C1 segment of cervical spinal cord (tissue), 14 donors: ENCODE measurements at regions not wholly inside any gene's neighbourhood (a gene's known extent, or its start where the extent isn't known, plus 50 kb on each side); places are given as distances from the start of the nearest gene placed in this dataset.

Experiments
- DNase-seq, 14 donors: peaks; one replicate each; lab custom pipeline; 2025; lab: John Stamatoyannopoulos, UW

DNA sequence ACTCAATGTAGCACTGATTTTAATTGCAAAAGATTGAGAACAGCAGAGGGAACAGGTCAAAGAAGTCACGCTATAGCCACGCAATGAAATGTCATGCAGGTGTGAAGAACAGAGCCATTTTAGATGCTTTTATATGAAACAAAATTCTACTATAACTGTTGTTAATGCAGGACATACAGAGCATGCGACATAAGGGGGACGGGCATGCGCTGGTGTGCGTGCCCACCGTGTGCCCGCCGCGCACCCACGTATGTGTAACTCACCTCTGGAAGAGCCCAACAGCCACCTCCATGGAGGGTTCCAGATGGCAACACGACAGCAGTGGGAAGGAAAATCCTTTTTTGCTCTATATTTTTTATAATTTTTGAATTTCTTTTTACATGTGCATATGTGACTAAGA lies 410.0 kb upstream of the RNF32 start:
- no peak for DNase-seq

DNA sequence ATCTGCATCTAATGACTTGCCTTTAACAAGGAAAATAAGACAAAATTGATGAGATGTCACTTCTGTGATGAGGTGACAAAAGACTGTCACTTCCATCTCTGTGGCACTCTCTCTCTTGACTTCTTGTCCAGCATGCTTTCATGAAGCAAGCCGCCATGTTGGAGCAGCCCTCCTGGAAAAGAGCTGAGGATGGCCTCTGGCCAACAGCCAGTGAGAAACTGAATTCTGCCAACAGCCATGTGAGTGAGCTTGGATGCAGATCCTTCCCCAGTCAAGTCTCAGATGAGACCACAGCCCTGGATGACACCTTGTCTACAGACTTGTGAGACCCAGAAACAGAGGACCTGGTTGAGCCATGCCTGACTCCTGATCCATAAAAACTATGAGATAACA lies 412.6 kb upstream of the SHH start:
- DNase-seq, result no peak

DNA sequence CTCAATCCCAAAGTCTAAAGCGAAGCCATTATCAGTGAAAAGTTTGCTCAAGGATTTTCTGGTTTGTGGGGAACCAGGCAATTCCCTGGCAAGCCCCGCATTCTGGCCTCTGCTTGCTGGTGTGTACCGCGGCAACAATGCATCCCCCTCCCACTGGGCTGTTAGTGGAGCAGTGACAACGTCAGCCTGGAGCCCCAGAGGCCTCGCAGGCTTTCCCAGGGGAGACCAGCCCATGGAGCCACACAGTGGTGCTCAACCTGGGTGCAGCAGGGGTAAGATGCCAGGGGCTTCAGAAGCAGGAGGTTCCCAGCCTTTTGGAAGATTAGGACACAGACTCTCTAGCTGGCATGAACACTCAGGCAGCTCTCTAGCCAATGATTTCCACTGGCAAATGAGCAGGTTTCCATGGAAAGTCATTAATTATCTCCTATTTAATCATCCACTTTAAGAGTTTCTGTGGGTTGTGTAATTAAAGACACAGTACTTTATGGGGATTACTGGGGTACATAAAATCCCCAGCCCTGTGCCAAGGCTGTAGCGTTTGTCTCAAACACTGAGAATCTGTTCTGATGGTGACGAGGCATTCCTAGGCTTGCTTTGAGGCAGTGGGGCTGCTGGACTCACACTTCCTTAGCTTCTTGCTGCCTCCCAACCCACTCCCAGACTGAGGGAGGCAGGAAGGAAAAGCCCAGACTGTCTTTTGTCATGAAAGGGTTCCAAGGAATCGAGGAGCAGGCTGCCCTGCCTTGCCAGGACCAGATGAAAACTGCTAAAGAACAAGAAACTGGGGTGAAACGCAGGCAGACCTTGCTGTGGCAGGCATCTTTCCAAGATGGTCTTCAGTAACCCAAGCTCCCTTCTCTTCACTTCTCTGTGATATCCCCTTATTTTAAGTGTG lies 411.9 kb upstream of the SHH start:
- DNase-seq, result peak in 3 of 14 donors; percentile 2 to 15 (median 8)

DNA sequence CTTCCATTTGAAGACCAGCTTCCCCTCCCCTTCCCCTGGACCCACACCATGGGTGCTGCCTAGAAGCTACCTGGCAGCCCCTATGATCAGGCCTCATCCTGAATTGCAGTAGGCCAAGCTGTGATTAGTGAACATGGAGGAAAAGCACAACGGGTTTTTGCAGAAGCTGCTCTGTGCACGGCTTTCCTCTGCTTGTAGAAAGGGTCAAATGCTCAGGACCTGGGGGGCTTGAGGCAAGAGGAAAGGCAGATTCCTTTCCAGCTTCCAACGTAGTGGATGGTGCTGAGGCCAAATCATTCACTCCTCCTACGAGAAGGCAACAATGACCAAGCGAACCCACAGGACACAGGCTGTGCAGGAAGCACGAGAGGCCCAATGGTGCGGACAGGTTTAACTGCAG lies 410.3 kb upstream of the SHH start:
- DNase-seq, result no peak

DNA sequence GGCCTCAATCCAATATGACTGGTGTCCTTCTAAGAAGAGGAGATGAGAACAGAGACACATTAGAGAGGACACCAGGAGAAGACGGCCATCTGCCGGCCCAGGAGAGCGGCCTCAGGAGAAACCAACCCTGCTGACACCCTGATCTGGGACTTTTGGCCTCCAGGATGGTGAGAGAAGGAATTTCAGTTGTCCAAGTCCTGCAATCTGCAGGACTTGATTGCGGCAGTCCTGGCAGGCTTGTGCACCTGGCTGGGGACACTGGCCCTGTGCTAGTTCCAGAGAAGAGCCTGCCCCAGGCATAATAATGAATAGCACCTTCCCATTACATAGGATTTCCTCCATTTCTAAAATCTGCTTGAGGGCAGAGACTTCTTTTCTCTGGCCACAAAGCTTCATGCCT lies 409.9 kb upstream of the SHH start:
- no peak for DNase-seq

DNA sequence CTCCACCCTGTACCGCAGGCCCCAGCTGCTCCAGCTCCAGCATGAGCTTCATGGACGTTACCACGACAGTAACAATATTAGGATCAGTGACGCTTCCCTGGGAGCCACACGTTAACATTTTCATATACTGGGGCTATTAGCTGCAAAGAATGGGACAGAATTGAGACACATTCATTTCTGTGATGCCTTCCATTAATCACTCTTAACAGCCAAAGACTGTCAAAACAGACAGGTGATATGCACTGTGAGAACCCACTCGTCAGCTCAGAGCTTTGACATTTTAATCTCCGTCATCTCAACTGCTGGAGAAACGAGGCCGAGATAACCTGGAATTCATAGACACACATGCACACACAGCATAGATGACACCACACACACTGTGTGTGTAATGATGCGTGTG lies 408.4 kb upstream of the SHH start:
- no peak for DNase-seq

DNA sequence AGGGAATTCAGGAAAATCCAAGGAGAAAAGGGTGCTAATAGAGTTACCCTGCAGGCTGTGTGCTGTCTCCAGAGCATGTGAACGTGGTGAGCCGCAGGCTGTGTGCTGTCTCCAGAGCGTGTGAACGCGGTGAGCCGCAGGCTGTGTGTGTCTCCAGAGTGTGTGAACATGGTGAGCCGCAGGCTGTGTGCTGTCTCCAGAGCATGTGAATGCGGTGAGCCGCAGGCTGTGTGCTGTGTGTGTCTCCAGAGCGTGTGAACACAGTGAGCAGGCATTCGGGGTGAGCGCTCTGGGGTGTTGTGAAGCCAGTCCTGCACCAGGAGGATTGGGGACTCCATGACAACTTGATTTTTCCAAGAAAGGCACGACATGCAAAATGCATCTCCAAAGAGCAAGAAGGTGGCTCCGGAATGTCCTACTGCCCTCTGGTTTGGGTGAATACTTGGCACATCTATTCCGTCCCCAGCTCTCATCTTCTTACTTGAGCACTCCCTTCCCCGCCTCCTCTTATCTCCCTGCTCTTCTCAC lies 407.9 kb upstream of the SHH start:
- DNase-seq, result no peak

DNA sequence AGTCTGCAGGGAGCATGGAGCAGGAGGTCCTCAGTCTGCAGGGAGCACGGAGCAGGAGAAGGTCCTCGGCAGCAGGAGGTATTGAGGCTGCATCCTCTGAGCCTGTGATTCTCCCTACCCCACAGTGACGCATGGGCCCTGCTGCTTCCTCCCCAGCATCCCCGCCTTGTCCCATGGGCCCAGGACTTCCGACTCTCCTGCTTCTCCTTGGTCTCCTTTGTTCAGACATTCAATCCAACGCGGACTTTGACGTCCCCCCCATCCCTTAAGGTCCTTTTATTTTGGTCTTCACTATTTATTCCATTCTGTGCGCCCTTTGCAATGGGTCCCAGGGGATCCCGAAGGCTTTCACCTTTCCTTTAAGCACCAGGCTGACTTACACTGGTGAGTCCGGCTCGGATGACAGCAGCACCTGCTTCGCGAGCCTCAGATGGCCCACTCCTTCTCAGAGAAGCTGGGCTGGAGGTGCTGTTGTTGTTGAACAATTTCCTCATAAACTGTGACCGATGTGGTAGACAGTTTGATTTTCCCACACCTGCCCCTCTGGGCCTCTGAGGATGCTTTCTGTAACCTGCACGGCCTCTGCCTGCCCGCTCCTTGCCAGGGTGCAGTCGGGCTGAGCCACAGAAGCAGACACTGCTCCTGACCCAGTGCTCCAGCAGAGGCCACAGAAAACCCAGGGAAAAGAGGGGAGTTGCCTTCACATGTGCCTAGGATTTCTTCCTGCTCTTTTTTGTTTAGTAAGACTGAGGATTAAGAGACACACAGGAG lies 407.2 kb upstream of the SHH start:
- no peak for DNase-seq

DNA sequence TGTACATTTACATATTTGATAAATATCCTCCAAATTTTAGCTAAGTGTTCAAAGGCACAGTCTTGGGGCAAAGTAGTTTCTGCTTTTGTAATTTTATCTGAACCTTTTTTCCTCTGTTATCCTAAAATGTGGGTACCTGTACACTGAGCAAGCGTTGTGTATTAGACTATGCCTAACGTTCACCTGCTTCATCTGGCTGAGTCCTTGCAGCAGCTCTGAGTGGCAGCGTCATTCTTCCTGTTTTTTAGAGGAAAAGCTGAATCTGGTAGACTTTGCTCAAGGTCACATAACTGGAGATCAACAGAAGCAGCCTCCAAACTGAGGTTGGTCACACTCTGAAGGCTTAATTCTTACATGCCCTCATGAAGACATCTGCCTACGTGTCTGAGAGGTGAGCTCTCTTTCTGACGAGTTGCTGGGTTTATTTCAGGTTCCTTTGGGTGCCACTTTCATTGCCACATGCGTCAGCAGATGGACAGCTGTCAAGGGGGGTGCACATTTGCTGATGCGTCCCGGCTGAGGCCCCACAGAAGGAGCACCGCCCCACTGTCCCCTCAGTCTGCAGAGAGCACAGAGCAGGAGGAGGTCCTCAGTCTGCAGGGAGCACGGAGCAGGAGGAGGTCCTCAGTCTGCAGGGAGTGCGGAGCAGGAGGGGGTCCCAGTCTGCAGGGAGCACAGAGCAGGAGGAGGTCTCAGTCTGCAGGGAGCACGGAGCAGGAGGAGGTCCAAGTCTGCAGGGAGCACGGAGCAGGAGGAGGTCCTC lies 406.5 kb upstream of the SHH start:
- DNase-seq, result no peak

DNA sequence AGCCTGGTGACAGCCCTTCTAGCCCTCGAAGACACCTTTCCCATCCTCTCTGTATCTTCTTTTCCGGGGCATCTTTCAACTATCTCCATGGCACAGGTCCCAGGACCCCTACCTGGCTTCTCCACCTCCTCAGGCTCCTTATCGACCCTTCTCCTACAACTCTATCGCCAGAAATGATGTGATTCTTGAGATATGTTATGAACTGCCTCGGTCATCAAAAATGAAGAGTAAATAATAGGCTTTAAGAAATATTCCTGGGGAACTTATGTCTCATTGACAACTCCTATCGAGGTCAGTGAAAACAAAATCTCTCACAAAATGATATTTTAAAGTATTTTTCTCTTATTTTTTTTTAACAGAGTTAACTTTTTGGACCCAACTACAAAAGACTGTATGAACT lies 405.5 kb upstream of the SHH start:
- no peak for DNase-seq

DNA sequence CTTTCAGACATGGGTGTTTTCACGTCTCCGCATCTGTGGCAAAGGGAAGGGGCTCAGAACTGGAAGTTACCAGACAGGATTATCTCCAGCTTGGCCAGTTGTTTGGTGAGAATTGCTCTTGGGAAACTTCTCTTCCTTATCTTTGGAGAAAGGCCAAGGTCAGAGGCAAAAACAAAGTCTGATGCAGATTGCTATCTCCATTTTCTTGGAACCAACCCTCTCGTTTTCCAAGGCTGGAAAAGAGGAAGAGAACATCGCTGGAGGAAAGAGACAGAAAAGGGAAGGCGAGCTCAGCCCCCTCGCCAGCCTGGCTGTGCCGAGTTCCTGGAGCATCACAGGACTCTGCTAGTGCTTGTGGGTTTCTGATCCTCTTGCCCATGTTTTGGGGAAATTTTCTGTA lies 396.8 kb upstream of the SHH start:
- no peak for DNase-seq

DNA sequence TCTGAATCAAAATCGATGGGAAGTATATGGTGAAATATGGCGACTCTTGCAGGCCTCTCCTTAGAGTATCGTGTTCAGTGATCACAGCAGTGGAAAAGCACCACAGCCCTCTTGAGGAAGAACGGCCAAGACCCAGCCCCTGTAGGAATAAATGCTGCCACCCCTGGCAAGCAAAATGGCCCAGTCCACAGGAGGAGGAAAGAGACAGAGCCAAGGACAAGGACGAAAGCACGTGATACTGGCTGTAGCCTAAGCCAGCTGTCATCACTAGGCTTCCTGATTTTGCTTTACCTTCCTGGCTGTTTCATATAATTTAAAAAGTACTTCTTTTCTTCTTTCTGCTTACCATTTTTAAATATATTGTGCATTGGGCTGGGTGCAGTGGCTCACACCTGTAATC lies 395.0 kb upstream of the SHH start:
- no peak for DNase-seq

DNA sequence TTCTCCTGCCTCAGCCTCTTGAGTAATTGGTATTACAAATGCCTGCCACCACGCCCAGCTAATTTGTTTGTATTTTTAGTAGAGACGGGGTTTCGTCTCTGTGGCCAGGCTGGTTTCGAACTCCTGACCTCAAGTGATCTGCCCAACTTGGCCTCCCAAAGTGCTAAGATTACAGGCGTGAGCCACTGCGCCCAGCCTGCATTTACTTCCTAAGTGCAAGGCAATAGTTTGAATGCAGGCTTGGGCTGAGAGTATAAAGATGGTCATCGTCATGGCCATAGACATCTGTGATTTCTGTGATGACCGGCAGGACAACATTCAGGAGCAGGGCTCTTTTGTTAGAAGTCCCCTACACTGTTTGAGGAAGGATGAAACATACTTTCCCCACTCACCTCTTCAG lies 393.9 kb upstream of the SHH start:
- no peak for DNase-seq

DNA sequence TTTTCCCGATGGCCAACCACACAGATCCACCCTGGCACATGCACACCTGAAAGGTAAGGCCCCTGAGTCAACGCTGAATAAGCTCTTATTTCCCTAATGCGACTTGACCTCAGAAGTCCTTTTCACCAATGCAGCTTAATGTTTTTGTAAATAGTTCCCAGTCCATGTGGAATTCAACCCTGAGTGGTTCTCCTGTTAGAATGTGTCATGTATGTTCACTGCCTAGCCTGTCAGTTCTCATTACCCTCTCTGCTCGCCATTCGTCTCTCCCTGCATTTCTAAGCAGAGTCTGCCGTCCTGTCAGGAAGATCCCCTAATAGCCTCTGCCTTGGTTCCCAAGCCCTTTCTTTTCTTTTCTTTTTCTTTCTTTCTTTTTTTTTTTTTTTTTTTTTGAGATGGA lies 392.6 kb upstream of the SHH start:
- DNase-seq, result no peak

DNA sequence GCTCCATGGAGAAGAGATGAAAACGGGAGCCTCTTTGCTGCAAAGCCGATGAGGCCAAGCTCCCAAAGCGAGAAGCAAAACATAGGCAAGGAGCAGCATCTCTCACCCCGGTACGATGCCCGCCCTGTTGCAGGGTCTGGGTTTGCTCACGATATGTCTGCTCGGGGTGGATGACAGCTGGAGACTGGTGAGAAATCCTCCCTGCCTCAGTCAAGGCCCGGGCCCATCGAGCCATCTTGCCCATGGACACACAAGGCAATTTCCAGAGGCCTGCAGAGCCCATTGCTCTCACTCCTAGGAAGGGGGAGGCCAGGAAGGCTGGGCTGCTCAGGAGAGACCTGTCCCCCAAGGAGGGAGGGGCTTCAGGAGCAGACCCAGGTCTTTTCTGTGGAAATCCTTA lies 391.7 kb upstream of the SHH start:
- DNase-seq, result no peak

DNA sequence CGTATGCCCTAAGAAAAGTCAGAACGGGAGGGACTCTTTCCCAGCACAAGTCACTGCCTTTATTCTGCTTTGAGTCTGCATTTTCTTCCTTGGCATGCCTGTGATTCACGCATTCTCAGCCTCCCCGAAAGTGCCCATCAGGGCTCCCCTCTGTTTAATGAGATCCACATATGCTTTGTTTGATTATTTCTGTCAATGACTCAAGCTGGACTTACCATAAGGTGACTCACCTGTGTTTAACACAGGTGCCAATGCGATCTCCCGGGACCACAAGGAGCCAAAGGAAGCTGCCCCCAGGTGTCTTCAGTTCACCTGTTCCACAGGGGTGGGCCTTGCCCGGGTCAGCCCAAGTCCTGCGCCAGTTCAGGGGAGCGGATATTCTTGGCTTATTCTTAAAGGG lies 386.0 kb upstream of the SHH start:
- DNase-seq, result no peak

DNA sequence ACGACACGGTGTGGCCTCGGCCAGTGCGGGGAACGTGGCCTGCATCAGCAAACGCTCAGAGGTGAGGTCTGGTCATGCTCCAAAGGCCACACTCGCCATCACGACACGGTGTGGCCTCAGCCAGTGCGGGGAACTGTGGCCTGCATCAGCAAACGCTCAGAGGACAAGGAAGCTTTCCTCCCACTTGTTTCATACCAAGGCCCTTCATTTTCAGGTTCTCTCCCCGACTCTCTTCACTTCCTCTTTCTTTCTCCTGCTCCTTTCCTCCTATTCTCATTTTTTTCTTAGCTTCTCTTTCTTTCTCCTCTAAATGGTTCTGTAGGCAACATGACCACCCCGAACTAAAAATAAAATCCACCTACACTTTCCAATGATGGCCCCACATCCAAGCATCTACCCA lies 384.4 kb upstream of the SHH start:
- no peak for DNase-seq

DNA sequence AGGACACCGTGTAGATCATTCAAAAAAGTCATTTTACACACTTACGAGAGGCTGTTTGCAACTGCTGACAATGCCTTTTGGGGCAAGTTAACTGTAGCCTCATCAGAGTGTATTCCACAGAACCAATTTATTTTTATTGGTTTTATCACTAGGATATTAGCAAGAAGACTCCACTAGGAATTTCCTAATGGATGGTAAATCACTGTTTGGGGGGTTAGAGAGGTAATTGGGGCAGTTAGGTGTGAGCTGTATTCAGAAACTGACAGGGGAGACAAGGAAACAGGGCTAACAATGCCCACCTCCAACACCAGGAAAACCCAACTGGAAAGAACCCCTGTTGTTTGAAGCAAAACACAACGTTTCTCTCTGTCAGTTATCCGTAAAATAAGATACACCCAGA lies 383.0 kb upstream of the SHH start:
- no peak for DNase-seq

DNA sequence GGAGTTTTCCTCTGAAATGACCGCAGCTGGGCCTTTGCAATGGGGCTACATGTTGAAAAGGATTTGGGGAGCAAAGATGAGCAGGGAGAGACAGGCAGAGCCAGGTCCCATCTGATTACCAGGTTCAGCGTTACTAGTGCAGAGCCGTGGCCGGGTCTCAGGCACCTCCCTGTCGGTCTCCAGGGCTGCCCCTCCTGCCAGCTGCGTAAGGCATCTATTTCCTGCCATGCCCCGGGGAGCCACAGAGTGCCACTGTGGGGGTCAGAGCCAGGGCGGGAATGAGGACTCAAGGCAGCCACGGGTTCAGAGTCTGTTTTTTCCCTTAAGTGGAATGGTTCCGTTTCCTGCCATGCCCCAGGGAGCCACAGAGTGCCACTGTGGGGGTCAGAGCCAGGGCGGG lies 382.6 kb upstream of the SHH start:
- no peak for DNase-seq

DNA sequence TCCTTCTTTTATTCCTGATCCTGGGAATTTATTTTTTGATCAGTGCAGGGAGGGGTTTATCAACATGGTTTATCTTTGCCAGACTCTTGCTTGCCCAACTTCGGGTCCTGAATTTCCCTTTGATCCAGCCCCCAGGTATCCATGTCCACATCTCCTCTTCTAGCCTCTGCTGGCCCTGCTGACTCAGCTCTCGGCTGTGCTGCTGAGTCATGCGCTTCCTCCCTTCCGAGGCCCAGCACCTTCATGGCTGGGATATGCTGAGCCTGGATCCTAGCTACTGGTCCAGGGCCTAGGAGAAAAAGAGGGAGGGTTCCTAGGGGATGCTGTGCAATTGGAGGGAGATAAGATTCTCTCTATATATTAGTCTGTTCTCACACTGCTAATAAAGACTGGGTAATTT lies 380.7 kb upstream of the SHH start:
- no peak for DNase-seq

DNA sequence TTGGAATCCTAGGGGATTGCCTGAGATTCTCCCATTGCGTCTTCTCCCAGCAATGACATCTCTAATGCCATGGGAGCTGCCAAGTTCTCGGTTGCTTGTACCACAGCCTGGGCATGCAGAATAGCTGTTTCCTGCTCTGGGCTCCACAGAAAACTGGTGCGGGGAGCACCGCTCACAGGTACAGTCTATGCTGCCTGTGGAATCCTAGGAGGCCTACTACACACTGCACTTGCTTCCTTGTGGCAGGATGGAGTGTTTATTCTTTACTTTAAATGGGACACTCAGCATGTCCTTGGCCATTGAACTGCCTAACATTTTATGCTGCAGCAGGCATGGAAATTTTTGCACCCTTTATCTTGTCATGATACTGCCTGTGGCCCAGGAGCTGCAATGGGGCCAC lies 378.8 kb upstream of the SHH start:
- no peak for DNase-seq

DNA sequence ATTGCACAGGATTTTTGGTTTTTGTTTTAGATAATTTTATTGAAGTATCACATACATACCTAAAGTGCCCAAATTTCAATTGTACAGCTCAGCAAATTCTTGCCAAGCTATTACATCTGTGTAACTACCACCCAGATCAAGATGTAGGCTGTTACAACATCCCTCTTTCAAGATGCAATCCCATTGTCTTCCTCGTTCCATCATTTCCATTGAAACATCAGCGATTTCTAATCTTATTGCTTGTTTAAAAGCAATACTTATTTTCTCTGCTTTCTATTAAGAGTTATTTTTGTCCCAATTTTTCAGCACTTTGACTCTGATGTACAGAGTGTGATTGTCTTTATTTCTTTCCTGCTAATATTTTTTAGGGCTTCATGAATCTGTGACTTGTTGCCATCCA lies 372.8 kb upstream of the SHH start:
- no peak for DNase-seq
